GM12865 (cell line): ENCODE measurements at regions not wholly inside any gene's neighbourhood (a gene's known extent, or its start where the extent isn't known, plus 50 kb on each side); places are given as distances from the start of the nearest gene placed in this dataset.

Experiments used
- DNase-seq: peaks from one replicate; pipeline ENCODE4 v3.0.0; 2010; ENCODE audit warnings: low read depth
- H3K4me3 ChIP-seq: 2 replicates; pipeline ENCODE4 v1.5.1; 2011; ENCODE audit warnings: mild to moderate bottlenecking, low read depth, low read length, control low read depth
- CTCF ChIP-seq: IDR thresholded peaks from 2 replicates; pipeline ENCODE4 v1.5.1; 2011; ENCODE audit warnings: low read length, control low read depth, low read depth, inconsistent platforms; ENCODE audit not compliant: insufficient read depth; ENCODE audit errors: missing control alignments

- no peak for DNase-seq
- H3K4me3 ChIP-seq = no peak overlapping the region
- no peak for TF ChIP-seq CTCF
Measured at GRCh38 chr7:131098527-131098926, 229.1 kb upstream of the MKLN1 start.

DNA sequence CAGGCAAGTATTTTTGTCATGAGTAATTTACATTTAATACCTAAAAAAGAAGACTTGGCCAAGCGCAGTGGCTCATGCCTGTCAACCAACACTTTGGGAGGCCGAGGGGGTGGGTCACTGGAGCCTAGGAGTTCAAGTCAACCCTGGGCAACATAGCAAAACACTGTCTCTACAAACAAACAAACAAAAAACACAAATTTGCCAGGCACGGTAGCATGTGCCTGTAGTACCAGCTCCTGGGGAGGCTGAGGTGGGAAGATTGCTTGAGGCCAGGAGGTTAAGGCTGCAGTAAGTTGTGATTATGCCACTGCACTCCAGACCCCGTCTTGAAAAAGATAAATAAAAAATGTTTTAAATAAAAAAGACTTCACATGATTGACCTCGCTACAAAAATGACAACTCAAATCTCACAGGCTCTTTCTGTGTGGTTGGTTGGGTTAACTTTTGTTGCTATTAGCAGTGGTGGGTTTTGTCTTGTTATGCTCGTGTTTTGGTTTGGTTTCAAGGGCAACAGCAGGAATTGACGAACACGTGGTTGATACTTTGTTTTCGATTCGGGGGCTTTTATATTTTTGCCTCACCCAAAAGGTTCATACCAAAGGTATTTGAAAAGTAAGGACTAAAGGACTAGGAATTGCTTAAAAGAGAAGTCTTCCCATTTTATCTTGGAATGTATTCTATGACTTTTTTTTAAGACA is 227.2 kb upstream of the MKLN1 start:
- peak; percentile 29 for DNase-seq
- H3K4me3 ChIP-seq = no peak overlapping the region
- no peak for TF ChIP-seq CTCF

- no peak overlapping the region for H3K4me3 ChIP-seq
- no peak for TF ChIP-seq CTCF
- no peak for DNase-seq
Measured at GRCh38 chr7:131103997-131104396, 223.7 kb upstream of the MKLN1 start.

- peak overlapping the region; percentile 40; the same call in 1 of the 2 replicates for H3K4me3 ChIP-seq
- TF ChIP-seq CTCF = no peak
- DNase-seq = no peak
Measured at GRCh38 chr7:131104596-131105293, 222.9 kb upstream of the MKLN1 start.

DNA sequence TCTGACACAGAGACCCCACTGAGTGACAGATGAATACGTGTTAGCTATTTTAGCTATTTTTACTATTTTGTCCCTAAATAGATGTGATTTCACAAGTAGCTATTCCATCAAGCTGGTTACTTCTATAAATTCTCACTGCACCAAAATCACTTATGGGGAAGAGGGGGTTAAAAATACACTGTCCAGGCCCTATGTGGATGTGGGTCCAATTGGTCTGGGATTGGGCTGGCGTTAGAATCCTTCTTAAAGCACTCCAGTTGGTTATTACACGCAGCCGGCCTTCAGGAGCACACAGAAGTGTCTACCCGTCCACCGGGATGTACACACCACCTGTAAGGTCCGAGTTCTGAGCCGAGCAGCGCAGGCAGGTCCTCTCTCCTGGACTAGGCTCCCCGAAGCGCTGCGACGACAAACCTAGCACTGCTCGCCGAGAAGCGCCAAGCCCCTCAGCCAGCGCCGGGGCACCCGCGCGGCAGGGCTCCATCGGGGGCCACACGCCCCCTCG is 222.3 kb upstream of the MKLN1 start:
- no peak for TF ChIP-seq CTCF
- H3K4me3 ChIP-seq = peak overlapping the region; percentile 40
- no peak for DNase-seq

- peak overlapping the region; percentile 79 for H3K4me3 ChIP-seq
- no peak for TF ChIP-seq CTCF
- peak; percentile 78 for DNase-seq
Measured at GRCh38 chr7:131105799-131106680, 221.6 kb upstream of the MKLN1 start.
